HepG2 (cell line): ENCODE measurements at regions not wholly inside any gene's neighbourhood (a gene's known extent, or its start where the extent isn't known, plus 50 kb on each side); places are given as distances from the start of the nearest gene placed in this dataset.

Experiments
- ATAC-seq: fragments of 200-7000 bp; cut with Tn5 transposase; 3 replicates; pipeline ENCODE4 v1.9.1; 2020; ENCODE audit warnings: mild to moderate bottlenecking, moderate library complexity
- BruUV-seq: library from RNA; stranded (reverse); fragments of 400-500 nt; replicated peaks from 2 replicates; lab custom pipeline; 2021; lab: Mats Ljungman, UMichigan
- CTCF ChIA-PET: fragments of 300-600 bp; formaldehyde crosslinking; extraction: SDS; loops from one replicate; lab custom pipeline; 2021; ENCODE audit warnings: low total read pairs, inconsistent platforms, low intra/inter-chr PET ratio; lab: Yijun Ruan, JAX
- POLR2A ChIA-PET: fragments of 350-600 bp; sonication (Branson Sonifier 250); formaldehyde crosslinking; loops from one replicate; lab custom pipeline; 2020; ENCODE audit warnings: antibody characterized with exemption, inconsistent platforms; lab: Yijun Ruan, JAX
- DNase-seq: peaks from one replicate; pipeline ENCODE4 v3.0.0-alpha.2; 2015; ENCODE audit warnings: low spot score
- FAIRE-seq: peaks from 3 replicates; lab custom pipeline; 2011; peaks lifted over from hg19 to GRCh38; lab: Jason Lieb, UNC
- H2AFZ ChIP-seq: one replicate; pipeline ENCODE4 v1.6.1; 2011; ENCODE audit warnings: low read length, inconsistent platforms
- H3K27ac ChIP-seq: fragments of 300-600 bp; 3 replicates; pipeline ENCODE4 v1.8.0; 2011; ENCODE audit warnings: mixed run types, mild to moderate bottlenecking, mixed read lengths, low read length, inconsistent platforms; ENCODE audit not compliant: insufficient read depth; ENCODE audit errors: extremely low read length
- H3K27me3 ChIP-seq, 2 experiments: fragments of 200-600 bp in 1 of 2; 2 replicates in 1 of 2; 3 replicates in 1 of 2; pipeline versions ENCODE4 v1.6.0 to v1.8.0; 2011; ENCODE audit warnings: low read length in 2 of 2, mild to moderate bottlenecking in 2 of 2, moderate library complexity in 2 of 2, inconsistent platforms in 1 of 2; ENCODE audit not compliant: insufficient read depth in 2 of 2, control insufficient read depth in 1 of 2
- H3K36me3 ChIP-seq, 2 experiments: fragments of 200-600 bp in 1 of 2; replicated peaks in 1 of 2; 2 replicates in 1 of 2; 3 replicates in 1 of 2; pipeline versions ENCODE4 v1.5.1 to v1.8.0; 2011; ENCODE audit warnings: low read length in 2 of 2, inconsistent platforms in 1 of 2; ENCODE audit not compliant: insufficient read depth in 2 of 2, control insufficient read depth in 1 of 2
- H3K4me1 ChIP-seq: 2 replicates; pipeline ENCODE4 v1.5.1; 2012; ENCODE audit warnings: low read length, inconsistent platforms; ENCODE audit not compliant: insufficient read depth
- H3K4me2 ChIP-seq: 2 replicates; pipeline ENCODE4 v1.6.0; 2011; ENCODE audit warnings: low read depth, low read length, inconsistent platforms
- H3K4me3 ChIP-seq, 3 experiments: fragments of 200-600 bp in 1 of 3; sonication (generic), shearing (Covaris generic) in 1 of 3; replicated peaks in 1 of 3; 2 replicates each; pipeline ENCODE4 v1.5.1; 2011 to 2016; ENCODE audit warnings: low read length in 3 of 3, inconsistent platforms in 2 of 3, low read depth in 2 of 3, mild to moderate bottlenecking in 2 of 3, control low read depth in 1 of 3, mixed read lengths in 1 of 3; ENCODE audit not compliant: insufficient read depth in 1 of 3
- H3K79me2 ChIP-seq: one replicate; pipeline ENCODE4 v1.6.1; 2011; ENCODE audit warnings: low read length, inconsistent platforms; ENCODE audit not compliant: insufficient read depth
- H3K9ac ChIP-seq: 2 replicates; pipeline ENCODE4 v1.6.0; 2011; ENCODE audit warnings: mild to moderate bottlenecking, low read depth, low read length, inconsistent platforms; ENCODE audit not compliant: insufficient read depth
- H3K9me3 ChIP-seq: 2 replicates; pipeline ENCODE4 v1.5.1; 2012; ENCODE audit warnings: mild to moderate bottlenecking, low read length
- H4K20me1 ChIP-seq: 2 replicates; pipeline ENCODE4 v1.6.0; 2011; ENCODE audit warnings: inconsistent platforms, mild to moderate bottlenecking, low read length, moderate library complexity; ENCODE audit not compliant: insufficient read depth
- HNRNPLL ChIP-seq: fragments of 200-400 bp; formaldehyde crosslinking; IDR thresholded peaks from 2 replicates; pipeline ENCODE4 v1.6.1; 2017; ENCODE audit warnings: mild to moderate bottlenecking, low read depth, low read length; ENCODE audit not compliant: poor library complexity, severe bottlenecking
- RBAK ChIP-seq: sonication (generic); formaldehyde crosslinking; IDR thresholded peaks from 2 replicates; pipeline ENCODE4 v1.5.1; 2020; ENCODE audit warnings: mild to moderate bottlenecking, missing genetic modification reagents
- ZFP36L2 ChIP-seq: sonication (generic); formaldehyde crosslinking; IDR thresholded peaks from 2 replicates; pipeline ENCODE4 v1.4.0; 2020; ENCODE audit warnings: missing genetic modification reagents
- ZNF317 ChIP-seq: sonication (generic); formaldehyde crosslinking; IDR thresholded peaks from 2 replicates; pipeline ENCODE4 v1.5.0; 2020; ENCODE audit warnings: mild to moderate bottlenecking, missing genetic modification reagents
- ZNF567 ChIP-seq: sonication (generic); formaldehyde crosslinking; IDR thresholded peaks from 2 replicates; pipeline ENCODE4 v1.8.1; 2023; ENCODE audit warnings: mild to moderate bottlenecking, missing genetic modification reagents, borderline replicate concordance
- ZNF574 ChIP-seq: sonication (generic); formaldehyde crosslinking; IDR thresholded peaks from 2 replicates; pipeline ENCODE4 v1.4.0; 2020; ENCODE audit warnings: missing genetic modification reagents
- WGBS: methylation state at CpG from one replicate; pipeline ENCODE4 v1.1.6; 2017; ENCODE audit warnings: low lambda C conversion rate; 5-methylcytosine and 5-hydroxymethylcytosine counted together
- in situ Hi-C: cut with HindIII; loops from 2 replicates; pipeline ENCODE4 v1.10.0; 2017; ENCODE audit warnings: low pct_unique_long_range_greater_than_20kb; ENCODE audit not compliant: extremely low pct_ligation_motif_present
- intact Hi-C: fragments of 100-400 bp; cut with micrococcal nuclease; formaldehyde crosslinking; loops from one replicate; pipeline ENCODE4 v1.10.0; 2022; ENCODE audit not compliant: unreplicated experiment

- in situ Hi-C loops, result loop anchor here (25.0 kb wide), 1 partner anchor 622 kb away; no protein-coding TSS in a partner anchor
- Histone ChIP-seq H3K27ac (no peak overlapping the region), H3K9me3 (no peaks in the 10 kb centered on the region), H3K79me2 (no peaks in the 10 kb centered on the region), H3K36me3 (no peaks in the 10 kb centered on the region), H3K4me3 (no peak overlapping the region), H3K4me1 (no peaks in the 10 kb centered on the region), H3K4me2 (no peak overlapping the region), H2AFZ (no peak overlapping the region), H3K27me3 (no peaks in the 10 kb centered on the region), H3K9ac (no peak overlapping the region), H4K20me1 (no peaks in the 10 kb centered on the region)
- CTCF ChIA-PET, result no interaction called here
- WGBS, result 11% methylated on average over 7 of the region's 7 CpGs
- no TSS peak for BruUV-seq
- ATAC-seq (peak; percentile 39; the same call in 2 of the 3 replicates), DNase-seq (no peak), FAIRE-seq (no peak)
- TF ChIP-seq RBAK (CRISPR knock-in tag), result no peak
- no peak for TF ChIP-seq HNRNPLL
- TF ChIP-seq ZNF317 (CRISPR knock-in tag), result no peak
- no peak for TF ChIP-seq ZNF567
- no peak for TF ChIP-seq ZNF574
- TF ChIP-seq ZFP36L2, result no peak
- intact Hi-C loops, result no loop called here
- POLR2A ChIA-PET, result no interaction called here
Observed at GRCh38 chr20:24289737-24290481, 179.5 kb upstream of the SYNDIG1 start.
